SU-DHL-6 (cell line): ENCODE measurements at regions not wholly inside any gene's neighbourhood (a gene's known extent, or its start where the extent isn't known, plus 50 kb on each side); places are given as distances from the start of the nearest gene placed in this dataset.

ENCODE experiments used
- H2AFZ ChIP-seq: fragments of 200-600 bp; sonication (generic); 2 replicates; pipeline ENCODE4 v1.6.1; 2014; ENCODE audit warnings: low read depth, mild to moderate bottlenecking, moderate library complexity, mixed read lengths, antibody characterized with exemption, low read length; ENCODE audit not compliant: severe bottlenecking
- H3F3A ChIP-seq: fragments of 200-600 bp; shearing (Covaris generic); 2 replicates; pipeline ENCODE4 v1.6.0; 2016; ENCODE audit warnings: antibody characterized with exemption, mild to moderate bottlenecking; ENCODE audit not compliant: insufficient read depth
- H3K27ac ChIP-seq: fragments of 200-600 bp; sonication (generic); 2 replicates; pipeline ENCODE4 v1.5.1; 2016; ENCODE audit warnings: low read depth, mild to moderate bottlenecking, low read length, moderate library complexity, mixed read lengths
- H3K27me3 ChIP-seq: fragments of 200-600 bp; sonication (generic), shearing (Covaris generic); 2 replicates; pipeline ENCODE4 v1.6.0; 2014; ENCODE audit warnings: mild to moderate bottlenecking, low read length
- H3K36me3 ChIP-seq: fragments of 200-600 bp; sonication (generic); 2 replicates; pipeline ENCODE4 v1.6.1; 2014; ENCODE audit warnings: mild to moderate bottlenecking, low read length, mixed read lengths
- H3K4me2 ChIP-seq: fragments of 300-600, 200-600 bp; shearing (Covaris generic), sonication (generic); 2 replicates; pipeline ENCODE4 v1.6.0; 2014; ENCODE audit warnings: low read length, low read depth, mild to moderate bottlenecking; ENCODE audit not compliant: poor library complexity, severe bottlenecking
- H3K4me3 ChIP-seq: fragments of 200-600 bp; sonication (generic); 2 replicates; pipeline ENCODE4 v1.5.1; 2014; ENCODE audit warnings: antibody characterized with exemption, low read length, mild to moderate bottlenecking, mixed read lengths; ENCODE audit not compliant: insufficient read depth, poor library complexity, severe bottlenecking
- H3K79me2 ChIP-seq: fragments of 200-600 bp; sonication (generic); 2 replicates; pipeline ENCODE4 v1.6.1; 2014; ENCODE audit warnings: mild to moderate bottlenecking, low read length, moderate library complexity; ENCODE audit not compliant: insufficient read depth
- H3K9ac ChIP-seq: fragments of 200-600 bp; sonication (generic); 2 replicates; pipeline ENCODE4 v1.7.0; 2014; ENCODE audit warnings: mild to moderate bottlenecking, low read length
- H3K9me2 ChIP-seq: fragments of 200-600 bp; sonication (generic); replicated peaks from 2 replicates; pipeline ENCODE4 v1.6.1; 2014; ENCODE audit warnings: low read length; ENCODE audit not compliant: insufficient read depth
- H3K9me3 ChIP-seq: fragments of 200-600 bp; sonication (generic); 2 replicates; pipeline ENCODE4 v1.6.1; 2014; ENCODE audit warnings: low read length, mixed read lengths; ENCODE audit not compliant: insufficient read depth
- H4K20me1 ChIP-seq: fragments of 200-600 bp; sonication (generic); 2 replicates; pipeline ENCODE4 v1.6.1; 2014; ENCODE audit warnings: low read depth, mild to moderate bottlenecking, antibody characterized with exemption, low read length, moderate library complexity, mixed read lengths
- CTCF ChIP-seq: fragments of 200-600 bp; sonication (generic); IDR thresholded peaks from one replicate; pipeline ENCODE4 v1.5.1; 2017; ENCODE audit warnings: antibody characterized with exemption, mild to moderate bottlenecking, low read length, moderate library complexity; ENCODE audit not compliant: insufficient read depth, poor library complexity, severe bottlenecking
- EZH2phosphoT487 ChIP-seq: fragments of 200-600 bp; sonication (generic), shearing (Covaris generic); conservative IDR thresholded peaks from 2 replicates; pipeline ENCODE4 v1.6.1; 2018; ENCODE audit warnings: mild to moderate bottlenecking, antibody characterized with exemption, low read length, moderate library complexity, mixed read lengths

DNA sequence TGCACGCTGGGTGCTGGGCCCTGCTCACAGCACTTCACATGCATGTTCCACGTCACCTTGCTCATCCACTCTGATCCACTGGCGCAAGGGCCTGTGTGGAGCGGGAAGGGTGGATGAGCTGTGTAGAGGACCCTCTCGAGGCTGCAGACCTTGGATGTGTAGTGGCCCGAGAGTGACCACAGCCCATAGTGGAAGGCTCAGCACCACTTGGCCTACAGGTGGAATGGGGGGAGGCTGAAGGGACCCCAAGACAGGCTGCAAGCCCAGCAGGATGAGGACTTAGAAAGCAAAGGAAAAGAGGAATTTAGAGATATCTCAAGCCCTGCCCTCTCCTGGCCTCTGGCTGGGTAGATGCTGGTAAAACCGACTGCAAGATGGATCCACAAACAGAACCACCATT lies 175.9 kb upstream of the COPS8 start:
- no peaks in the 10 kb centered on the region for H3K9me2 ChIP-seq
- no peaks in the 10 kb centered on the region for H3K79me2 ChIP-seq
- H3F3A ChIP-seq = no peaks in the 10 kb centered on the region
- no peaks in the 10 kb centered on the region for H3K27me3 ChIP-seq
- H3K9ac ChIP-seq = no peak overlapping the region
- no peaks in the 10 kb centered on the region for H3K36me3 ChIP-seq
- no peak overlapping the region for H3K4me2 ChIP-seq
- no peak overlapping the region for H3K27ac ChIP-seq
- no peak overlapping the region for H2AFZ ChIP-seq
- H3K4me3 ChIP-seq = no peak overlapping the region
- no peaks in the 10 kb centered on the region for H4K20me1 ChIP-seq
- TF ChIP-seq EZH2phosphoT487 (no peak), CTCF (no peak)
- H3K9me3 ChIP-seq = no peaks in the 10 kb centered on the region

DNA sequence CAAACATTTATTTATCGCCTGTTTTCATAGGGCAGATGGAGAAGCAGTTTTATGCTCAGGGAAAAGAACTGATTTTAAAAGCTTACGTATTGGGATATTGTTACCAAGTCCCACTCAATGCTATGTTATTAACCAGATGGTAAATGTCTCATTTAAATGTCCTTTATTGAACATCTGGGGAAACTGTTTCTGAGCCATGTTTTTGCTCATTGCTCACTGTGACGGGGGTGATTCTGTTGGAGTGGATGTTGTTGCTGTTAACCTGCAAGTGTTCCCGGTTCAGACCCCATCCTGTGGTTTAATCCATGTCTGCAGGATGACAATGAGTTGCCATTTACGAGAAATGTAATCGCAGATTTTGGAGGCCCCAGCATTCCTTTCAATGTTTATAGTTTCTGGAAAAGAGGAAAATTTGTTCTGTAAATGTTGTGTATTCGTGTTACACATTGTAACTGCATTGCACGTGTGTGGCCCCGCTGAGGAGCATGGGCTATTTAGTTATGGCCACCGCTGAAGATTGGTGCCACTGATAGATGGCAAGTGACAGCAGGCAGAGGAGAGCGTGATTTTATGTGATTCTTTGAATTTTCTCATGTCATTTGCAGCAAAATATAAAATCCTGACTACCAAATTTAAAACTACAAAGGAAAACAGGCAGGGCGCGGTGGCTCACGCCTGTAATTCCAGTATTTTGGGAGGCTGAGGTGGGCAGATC lies 174.8 kb upstream of the COPS8 start:
- H3K9me3 ChIP-seq = no peaks in the 10 kb centered on the region
- no peaks in the 10 kb centered on the region for H4K20me1 ChIP-seq
- no peaks in the 10 kb centered on the region for H3F3A ChIP-seq
- H3K36me3 ChIP-seq = no peaks in the 10 kb centered on the region
- no peaks in the 10 kb centered on the region for H3K9me2 ChIP-seq
- H2AFZ ChIP-seq = no peak overlapping the region
- no peak overlapping the region for H3K4me3 ChIP-seq
- H3K4me2 ChIP-seq = no peak overlapping the region
- no peaks in the 10 kb centered on the region for H3K27me3 ChIP-seq
- H3K79me2 ChIP-seq = no peaks in the 10 kb centered on the region
- H3K27ac ChIP-seq = no peak overlapping the region
- H3K9ac ChIP-seq = no peak overlapping the region
- TF ChIP-seq CTCF = no peak
- no peak for TF ChIP-seq EZH2phosphoT487

- Histone ChIP-seq H3K9ac (no peak overlapping the region), H3K79me2 (no peaks in the 10 kb centered on the region), H3K36me3 (no peaks in the 10 kb centered on the region), H3F3A (no peaks in the 10 kb centered on the region), H3K9me2 (no peaks in the 10 kb centered on the region), H2AFZ (no peak overlapping the region), H4K20me1 (no peaks in the 10 kb centered on the region), H3K27ac (no peak overlapping the region), H3K4me3 (no peak overlapping the region), H3K4me2 (no peak overlapping the region), H3K27me3 (no peaks in the 10 kb centered on the region), H3K9me3 (no peaks in the 10 kb centered on the region)
- TF ChIP-seq CTCF (no peak), EZH2phosphoT487 (no peak)
These were observed 173.2 kb upstream of the COPS8 start for GRCh38 chr2:236912326-236913120.
